ENCODE measurements at regions not wholly inside any gene's neighbourhood (a gene's known extent, or its start where the extent isn't known, plus 50 kb on each side); places are given as distances from the start of the nearest gene placed in this dataset.

GRCh38 chr11:134572741-134573675 lies 161.0 kb upstream of the B3GAT1 start:
- FAIRE-seq (no peak), DNase-seq (ENCODE audit: extremely low read depth in 1 of 4, low spot score in 3 of 4) (no peak), ATAC-seq (no peak)
- Histone ChIP-seq H3K79me2 (ENCODE audit: control insufficient read depth, insufficient read depth, low read length) (no peaks in the 10 kb centered on the region), H3K4me2 (ENCODE audit: insufficient read depth, low read length) (no peak overlapping the region), H3K9me1 (ENCODE audit: control insufficient read depth, insufficient read depth, low read length) (no peaks in the 10 kb centered on the region), H3K4me1 (replicated peaks in 1 of 2; ENCODE audit: control insufficient read depth in 2 of 2, insufficient read depth in 2 of 2, low read length in 2 of 2) (no peaks in the 10 kb centered on the region), H3K27me3 (ENCODE audit: control insufficient read depth in 2 of 2, insufficient read depth in 2 of 2, low read length in 2 of 2) (peaks cover 10 to 55% of the 10 kb centered on the region in 2 experiments; a peak in 3 of 5 replicates), H4K20me1 (replicated peaks; ENCODE audit: control insufficient read depth, insufficient read depth, low read length) (no peaks in the 10 kb centered on the region), H3K9ac (ENCODE audit: insufficient read depth in 1 of 2, low read depth in 2 of 2, low read length in 2 of 2) (no peak overlapping the region; a peak in 1 of 4 replicates), H3K27ac (ENCODE audit: extremely low read depth, low read depth, low read length) (no peak overlapping the region), H3K36me3 (ENCODE audit: control insufficient read depth, insufficient read depth, low read length) (no peaks in the 10 kb centered on the region), H3K4me3 (no peak overlapping the region), H3K9me3 (replicated peaks; ENCODE audit: control insufficient read depth, insufficient read depth, low read depth, low read length) (no peaks in the 10 kb centered on the region), H2AFZ (ENCODE audit: low read depth, low read length) (no peak overlapping the region)
- intact Hi-C loops (cut with micrococcal nuclease), result no loop called here
- 4% methylated on average over 22 of the region's 22 CpGs for WGBS (ENCODE audit: insufficient coverage, low coverage, missing lambda C conversion rate)
- CTCF ChIA-PET (ENCODE audit: low intra/inter-chr PET ratio), result no interaction called here
- in situ Hi-C loops (cut with MboI), result no loop called here
- TF ChIP-seq MEF2A (IDR thresholded peaks at IDR 0.05; ENCODE audit: control insufficient read depth, low read depth, low read length) (no peak), RBBP5 (IDR thresholded peaks at IDR 0.05; ENCODE audit: borderline replicate concordance, insufficient read depth, low read length, poor library complexity, severe bottlenecking) (no peak), MTA3 (IDR thresholded peaks at IDR 0.05; ENCODE audit: borderline replicate concordance) (no peak), YBX1 (IDR thresholded peaks at IDR 0.05) (no peak), KDM2B (CRISPR knock-in tag; IDR thresholded peaks at IDR 0.05) (no peak), ZNF707 (CRISPR knock-in tag; conservative IDR thresholded peaks at IDR 0.05) (no peak), ZFPM2 (CRISPR knock-in tag; IDR thresholded peaks at IDR 0.05) (no peak)
- no TSS peak for BruUV-seq (replicated peaks)
- POLR2A ChIA-PET, result interaction anchor here (0.6 kb wide), 1 partner anchor 8 kb away, joined by 5 read pairs; no protein-coding TSS in a partner anchor
